GM19324 (cell line): ENCODE measurements at regions not wholly inside any gene's neighbourhood (a gene's known extent, or its start where the extent isn't known, plus 50 kb on each side); places are given as distances from the start of the nearest gene placed in this dataset.
"Not testable (repeated sequence)": the region's sequence is repeated elsewhere in the genome, so short reads cannot be mapped to it uniquely, and the experiment has no call there.

Source experiments
- ATAC-seq: cut with Tn5 transposase; IDR thresholded peaks from one replicate; pipeline ENCODE4 v1.9.1; 2021; ENCODE audit warnings: mild to moderate bottlenecking, moderate library complexity; ENCODE audit not compliant: unreplicated experiment, low FRiP score

DNA sequence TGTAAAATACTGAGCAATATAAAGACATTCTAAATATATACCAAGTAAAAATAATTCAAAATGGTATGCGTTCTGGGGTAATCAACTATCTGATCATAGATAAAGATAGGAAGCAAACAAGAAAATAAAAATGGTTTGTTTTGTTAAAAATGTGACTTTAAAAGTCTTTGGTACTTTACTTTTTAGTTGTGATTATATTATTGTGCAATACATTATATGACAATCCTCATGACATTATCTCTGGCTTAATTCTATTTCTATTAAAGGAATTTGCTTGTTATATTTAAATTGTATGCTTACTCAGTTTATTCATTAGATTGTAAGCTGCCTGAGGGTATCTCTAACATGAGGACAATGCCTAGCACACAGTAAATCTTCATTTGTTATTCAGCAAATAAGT is 477.9 kb downstream of the TMEM38B start:
- no peak for ATAC-seq

DNA sequence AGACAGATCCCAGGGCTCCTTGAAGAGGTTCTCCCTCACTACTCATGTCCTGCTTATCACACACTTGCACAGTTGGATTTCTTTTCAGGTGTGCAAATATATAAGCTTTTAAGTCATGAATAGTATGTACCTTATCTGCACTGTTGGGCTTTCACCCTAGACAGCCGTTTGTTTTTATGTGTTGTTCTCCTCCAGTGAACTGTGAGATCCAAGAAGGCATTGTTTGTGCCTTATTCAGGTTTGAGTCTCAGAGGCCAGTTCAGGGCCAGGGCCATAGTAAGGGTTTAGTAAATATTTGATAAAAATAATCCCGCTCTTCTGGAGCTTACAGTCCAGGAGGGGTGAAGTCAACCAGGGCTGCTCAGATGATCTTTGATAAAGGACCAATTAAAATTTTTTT is 480.0 kb downstream of the TMEM38B start:
- ATAC-seq: no peak

DNA sequence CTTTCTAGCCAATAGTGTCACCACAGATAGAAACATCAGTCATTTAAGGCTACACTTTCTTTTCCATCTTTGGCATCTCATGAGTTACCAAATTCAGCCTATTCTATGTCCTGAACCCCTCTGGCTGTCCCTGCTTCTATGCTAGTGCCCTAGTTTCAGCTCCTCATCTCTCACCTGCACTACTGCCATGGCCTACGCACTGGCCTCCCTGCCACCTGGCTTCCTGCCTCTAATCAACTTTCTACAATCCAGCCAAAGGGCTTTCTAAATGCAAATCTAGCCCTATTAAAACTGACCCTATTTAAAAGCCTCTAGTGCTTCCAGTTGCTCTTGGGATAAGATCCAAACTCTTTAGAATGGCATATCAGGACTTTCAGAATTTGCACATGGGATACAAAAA is 482.9 kb downstream of the TMEM38B start:
- no peak for ATAC-seq

DNA sequence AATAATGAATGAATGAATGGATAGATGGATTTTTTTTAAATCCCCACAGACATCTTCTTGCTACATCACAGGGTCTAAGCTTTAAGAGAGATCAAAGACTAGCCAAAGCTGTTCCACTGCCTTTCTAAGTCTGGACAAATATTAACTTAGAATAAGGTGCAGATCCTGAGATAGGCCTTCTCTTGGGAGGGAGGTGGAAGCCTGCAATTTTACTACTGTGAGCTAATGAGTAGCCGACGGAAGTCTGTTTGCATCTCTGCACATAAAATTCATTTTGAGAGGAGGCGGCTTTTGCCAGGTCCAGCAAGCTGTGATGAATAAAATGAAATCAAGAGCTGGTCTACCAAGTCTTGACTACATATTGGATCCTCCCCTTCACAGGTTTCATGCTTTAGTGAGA is 484.9 kb downstream of the TMEM38B start:
- no peak for ATAC-seq

DNA sequence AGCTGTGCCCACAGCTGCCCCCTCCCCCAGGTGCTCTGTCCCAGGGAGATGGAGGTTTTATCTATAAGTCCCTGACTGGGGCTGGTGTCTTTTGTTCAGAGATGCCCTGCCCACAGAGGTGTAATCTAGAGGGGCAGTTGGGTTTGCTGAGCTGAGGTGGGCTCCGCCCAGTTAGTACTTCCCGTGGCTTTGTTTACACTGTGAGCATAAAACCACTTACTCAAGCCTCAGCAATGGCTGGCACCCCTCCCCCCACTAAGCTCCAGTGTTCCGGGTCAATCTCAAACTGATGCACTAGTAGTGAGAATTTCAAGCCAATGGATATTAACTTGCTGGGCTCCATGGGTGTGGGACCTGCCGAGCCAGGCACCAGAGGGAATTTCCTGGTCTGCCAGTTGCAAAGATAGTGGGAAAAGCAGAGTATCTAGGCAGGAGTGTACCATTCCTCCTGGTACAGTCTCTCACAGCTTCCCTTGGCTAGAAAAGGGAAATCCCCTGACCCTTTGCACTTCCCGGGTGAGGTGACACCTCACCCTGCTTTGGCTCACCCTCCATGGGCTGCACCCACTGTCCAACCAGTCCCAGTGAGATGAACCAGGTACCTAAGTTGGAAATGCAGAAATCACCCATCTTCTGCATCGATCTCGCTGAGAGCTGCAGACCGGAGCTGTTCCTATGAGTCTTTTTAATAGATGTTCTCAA is 509.6 kb downstream of the TMEM38B start:
- not testable (repeated sequence) for ATAC-seq

DNA sequence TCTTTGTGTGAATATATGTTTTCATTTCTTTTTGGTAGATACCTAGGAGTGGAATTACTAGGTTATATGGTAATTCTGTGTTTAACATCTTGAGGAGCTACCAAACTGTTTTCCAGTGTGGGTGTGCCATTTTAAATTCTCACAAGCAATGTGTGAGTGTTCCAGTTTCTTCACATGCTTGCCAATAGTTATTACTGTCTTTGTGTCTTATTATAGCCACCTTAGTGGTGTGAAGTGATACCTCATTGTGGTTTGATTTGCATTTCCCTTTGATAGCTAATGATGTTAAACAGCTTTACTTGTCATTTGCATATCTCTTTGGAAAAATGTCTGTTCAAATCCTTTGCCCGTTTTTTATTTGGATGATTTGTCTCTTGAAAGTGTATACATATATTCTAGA is 513.0 kb downstream of the TMEM38B start:
- no peak for ATAC-seq

DNA sequence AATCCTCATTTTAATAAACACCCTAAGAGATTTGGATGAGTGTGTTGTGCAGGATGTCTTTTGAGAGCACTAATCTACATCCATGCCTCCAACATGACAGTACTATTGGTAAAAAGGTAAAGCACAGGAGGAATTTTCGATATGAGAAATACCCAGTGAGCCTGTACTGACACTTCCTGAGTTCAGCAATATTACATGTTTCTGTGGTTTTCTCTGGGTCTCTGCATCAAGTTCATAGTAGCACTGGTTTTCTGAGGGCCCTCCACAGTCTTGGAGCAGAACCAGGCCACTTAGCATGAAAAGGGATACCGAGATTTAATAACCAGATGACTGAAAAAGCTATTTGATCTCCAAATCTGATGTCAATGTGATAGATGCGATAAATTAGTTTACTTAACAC is 524.1 kb downstream of the TMEM38B start:
- ATAC-seq: no peak

DNA sequence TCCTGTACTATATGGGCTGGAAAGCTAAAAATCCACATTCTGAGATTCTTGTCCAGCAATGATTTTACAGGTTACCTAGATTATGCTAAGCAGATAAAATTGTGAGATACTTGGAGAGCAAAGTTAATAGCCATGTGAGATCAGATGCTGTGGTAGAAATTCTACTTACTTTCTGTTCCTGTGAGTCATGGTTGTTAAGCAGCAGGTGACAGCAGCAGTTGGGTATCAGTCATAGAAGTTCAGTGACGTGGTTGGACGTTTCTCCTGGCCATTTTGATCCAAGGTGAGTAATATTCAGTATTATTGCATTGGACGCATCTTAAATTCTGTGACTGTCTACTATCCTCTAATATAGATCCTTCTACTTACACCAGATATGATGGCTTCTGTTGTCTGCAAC is 524.5 kb downstream of the TMEM38B start:
- no peak for ATAC-seq

DNA sequence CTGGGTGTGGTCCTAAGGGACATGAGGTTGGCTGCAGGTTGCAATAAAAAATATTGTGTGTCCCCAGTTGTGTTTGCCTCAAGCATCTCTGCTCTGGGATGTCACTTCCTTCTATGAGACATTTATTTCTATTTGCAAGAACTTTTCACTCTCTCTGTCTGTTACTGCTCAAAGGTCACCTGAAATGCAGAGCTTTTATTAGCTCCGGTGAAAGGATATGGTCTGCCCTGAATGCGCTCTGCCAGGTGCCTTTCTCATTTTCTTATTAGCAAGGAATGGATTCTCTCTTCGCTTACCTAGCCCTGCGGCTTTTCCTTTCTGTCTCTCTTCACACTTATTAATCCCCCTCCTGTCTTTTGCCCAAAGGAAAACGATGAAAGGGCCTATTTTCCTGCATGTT is 526.1 kb downstream of the TMEM38B start:
- no peak for ATAC-seq

DNA sequence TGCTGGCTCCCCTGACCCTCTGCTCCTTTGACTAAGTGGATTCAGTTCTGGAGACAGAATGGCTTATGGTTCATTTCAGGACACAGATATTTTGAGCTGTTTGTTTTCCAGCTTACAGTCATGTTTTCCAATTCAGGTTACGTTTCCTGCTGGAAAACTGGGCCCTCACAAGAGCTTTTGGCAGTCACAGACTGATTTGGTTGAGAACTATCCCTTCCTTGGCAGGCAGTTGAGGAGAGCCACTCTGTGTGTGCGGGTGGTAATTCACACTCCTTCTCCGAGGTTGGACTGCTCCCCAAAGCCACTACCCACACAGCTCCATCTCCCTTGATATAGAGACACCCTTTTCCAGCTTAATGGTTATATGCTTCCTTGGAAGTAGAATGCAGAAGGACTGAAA is 534.5 kb downstream of the TMEM38B start:
- ATAC-seq: no peak

DNA sequence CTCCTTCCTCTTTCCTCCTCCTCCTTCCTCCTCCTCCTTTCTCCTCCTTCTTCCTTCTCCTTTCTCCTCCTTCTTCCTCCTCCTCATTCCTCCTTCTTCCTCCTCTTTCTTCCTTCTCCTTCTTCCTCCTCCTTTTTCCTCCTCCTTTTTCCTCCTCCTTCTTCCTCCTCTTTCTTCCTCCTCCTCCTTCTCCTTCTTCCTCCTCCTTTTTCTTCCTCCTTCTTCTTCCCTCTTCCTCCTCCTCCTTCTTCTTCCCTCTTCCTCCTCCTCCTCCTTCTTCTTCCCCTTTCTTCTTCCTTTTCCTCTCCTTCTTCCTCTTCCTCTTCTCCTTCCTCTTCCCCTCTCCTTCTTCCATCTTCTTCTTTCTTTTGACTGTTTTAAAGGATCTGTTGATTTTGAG is 538.8 kb downstream of the TMEM38B start:
- ATAC-seq: no peak

DNA sequence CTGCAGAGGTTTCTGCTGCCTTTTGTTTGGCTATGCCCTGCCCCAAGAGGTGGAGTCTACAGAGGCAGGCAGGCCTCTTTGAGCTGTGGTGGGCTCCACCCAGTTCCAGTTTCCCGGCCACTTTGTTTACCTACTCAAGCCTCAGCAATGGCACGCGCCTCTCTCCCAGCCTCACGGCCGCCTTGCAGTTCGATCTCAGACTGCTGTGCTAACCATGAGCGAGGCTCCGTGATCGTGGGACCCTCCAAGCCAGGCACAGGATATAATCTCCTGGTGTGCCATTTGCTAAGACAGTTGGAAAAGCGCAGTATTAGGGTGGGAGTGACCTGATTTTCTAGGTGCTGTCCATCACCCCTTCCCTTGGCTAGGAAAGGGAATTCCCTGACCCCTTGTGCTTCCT is 566.6 kb downstream of the TMEM38B start:
- not testable (repeated sequence) for ATAC-seq

DNA sequence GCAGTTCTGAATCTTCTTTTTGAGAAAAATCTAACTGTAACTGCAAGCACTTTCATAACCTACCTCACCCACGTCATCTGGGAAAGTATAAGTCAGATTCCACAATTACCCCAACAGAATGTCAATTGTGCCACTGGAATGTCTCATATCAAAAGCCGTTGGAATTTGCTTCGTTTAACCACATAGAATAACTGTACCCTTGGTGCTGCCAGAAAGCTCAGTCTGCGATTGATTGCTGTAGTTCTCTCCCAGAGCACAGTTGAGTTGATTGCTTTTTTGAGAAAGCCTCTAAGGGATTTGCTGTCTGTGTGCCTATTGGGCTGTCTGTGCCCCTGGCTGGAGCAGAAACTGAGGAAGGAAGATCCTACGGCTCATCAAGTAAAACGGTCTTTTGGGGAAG is 583.6 kb downstream of the TMEM38B start:
- ATAC-seq: no peak

DNA sequence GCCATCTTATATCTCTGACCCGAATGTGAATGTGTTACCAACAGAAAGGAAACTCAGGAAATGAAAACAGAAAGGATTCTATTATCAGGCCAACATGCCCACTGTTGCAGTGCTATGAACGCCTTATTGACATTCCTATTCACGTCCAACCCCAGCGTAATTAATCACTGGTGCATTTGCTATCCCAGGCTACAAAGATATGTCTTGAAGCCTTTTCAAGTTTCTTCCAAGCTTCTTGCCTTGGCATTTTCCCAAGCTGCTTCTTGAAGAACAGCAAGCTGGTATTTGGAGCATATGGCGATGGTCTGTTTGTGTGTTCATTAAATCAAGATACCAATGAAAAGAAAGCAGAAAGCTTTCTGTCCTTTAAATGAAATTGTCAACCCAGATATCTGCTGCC is 579.2 kb upstream of the ZNF462 start:
- ATAC-seq: no peak

DNA sequence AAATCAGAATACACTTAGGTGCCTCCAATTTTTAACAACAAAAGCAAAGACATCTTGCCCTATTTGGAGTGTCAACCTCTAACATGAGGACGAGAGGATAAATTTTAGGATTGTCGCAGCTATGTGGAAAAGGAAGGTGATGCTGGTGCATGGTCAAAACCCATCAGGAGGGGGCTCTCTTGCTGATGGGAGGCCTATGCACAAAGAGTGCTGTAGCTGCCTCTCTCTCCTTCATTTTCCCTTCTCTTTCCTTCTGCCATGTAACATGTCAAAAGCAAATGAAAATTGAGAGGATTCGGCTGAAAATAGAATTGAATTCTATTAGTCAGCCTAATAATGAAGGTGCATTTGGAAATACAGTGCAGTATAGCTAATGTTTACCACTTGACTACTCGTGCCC is 578.7 kb upstream of the ZNF462 start:
- ATAC-seq: no peak

DNA sequence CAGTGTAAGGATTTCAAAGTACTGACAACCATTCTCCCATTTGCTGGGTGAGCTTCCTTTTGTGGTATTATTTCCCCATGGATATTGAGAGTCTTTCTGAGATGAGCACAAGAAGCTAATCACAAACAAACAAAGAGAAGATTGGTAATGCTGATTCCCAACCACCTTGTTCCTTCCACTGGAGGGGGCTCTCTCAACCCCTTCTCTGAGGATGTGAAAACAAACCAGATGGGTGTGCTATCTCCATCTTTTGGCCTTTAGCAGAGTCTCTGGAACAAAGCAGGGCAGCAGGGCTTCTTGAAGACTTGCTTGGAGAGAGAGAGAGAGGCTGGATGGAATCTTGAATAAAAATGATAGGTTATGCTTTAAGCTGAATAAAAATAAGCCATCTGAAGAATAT is 576.7 kb upstream of the ZNF462 start:
- ATAC-seq: no peak

DNA sequence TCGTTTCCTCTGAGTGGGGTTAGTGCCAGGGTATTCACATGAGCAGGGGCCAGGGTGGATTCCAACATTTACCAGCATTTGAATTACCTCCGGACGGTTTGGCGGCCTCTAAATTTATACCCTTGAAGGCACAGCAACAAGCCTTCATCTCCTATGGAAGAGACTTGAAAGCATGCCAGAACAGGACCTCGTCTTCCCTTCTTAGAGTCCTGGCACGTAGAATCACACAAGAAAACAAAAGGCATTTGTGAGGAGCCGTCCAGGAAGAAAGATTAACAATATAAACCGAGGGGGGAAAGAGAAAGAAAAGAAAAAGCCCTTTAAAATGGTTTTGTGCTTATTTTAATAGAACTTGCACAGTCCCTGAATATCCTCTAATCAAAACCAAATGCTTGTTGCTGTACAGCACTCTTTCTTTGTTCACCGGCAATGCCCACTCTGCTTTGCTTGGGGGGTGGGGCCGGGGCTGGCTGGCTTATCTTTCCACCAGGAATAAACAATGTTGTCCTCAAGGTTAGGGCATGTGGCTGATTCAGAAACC is 575.8 kb upstream of the ZNF462 start:
- no peak for ATAC-seq

DNA sequence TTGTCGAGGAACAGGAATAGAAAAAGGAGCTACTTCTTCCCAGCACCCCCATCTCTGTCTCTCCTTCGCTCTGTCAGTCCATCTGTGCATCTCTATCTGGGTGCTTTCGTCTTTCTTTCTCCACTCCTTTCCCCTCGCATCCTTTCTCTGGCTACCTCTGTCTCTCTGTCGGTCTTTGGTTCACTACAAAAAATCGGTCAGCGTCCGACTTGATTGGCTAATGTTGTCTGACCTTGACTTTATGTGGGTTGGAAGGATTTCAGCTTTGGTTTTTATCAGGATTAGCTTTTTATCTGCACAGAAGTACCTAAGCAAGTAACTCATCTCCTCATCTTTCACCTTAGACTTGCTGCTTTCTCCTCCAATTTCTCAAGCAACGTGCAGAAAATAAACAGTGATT is 575.2 kb upstream of the ZNF462 start:
- ATAC-seq: no peak

DNA sequence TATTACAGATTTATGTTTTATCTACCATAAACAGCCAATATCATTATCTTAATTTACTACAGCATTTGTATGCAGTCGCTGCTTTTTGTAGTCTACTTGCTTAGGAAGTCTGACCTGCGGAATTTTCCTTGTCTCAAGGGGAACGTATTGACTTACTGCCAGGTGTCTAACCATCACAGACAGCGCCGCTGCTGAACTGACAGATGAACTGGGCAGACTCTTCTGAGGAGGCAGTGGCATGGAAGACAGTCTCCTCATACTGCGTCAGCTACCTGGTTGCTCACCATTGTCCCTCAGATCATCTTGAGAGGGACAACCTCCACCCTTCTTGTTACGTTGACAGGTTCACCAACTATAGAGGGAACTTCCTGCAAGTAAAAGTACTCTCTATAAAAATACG is 574.3 kb upstream of the ZNF462 start:
- ATAC-seq: no peak

DNA sequence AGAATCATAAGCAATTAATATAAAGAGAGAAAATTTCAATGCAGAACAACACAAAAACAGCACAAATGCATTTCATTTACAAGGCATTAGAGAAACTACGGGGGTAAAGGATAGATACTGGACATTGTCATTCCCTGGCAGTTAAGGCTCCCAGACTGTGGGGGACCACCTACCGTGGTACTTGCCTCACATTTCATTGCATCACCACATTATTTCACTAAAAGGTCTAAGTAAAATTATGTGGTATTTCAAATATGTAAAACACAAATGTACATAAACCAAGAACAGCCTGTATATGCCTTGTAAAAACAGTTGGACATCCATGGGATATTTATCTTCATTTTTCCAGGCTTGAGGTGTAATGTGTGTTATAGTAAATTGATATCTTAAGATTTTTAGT is 571.2 kb upstream of the ZNF462 start:
- no peak for ATAC-seq

DNA sequence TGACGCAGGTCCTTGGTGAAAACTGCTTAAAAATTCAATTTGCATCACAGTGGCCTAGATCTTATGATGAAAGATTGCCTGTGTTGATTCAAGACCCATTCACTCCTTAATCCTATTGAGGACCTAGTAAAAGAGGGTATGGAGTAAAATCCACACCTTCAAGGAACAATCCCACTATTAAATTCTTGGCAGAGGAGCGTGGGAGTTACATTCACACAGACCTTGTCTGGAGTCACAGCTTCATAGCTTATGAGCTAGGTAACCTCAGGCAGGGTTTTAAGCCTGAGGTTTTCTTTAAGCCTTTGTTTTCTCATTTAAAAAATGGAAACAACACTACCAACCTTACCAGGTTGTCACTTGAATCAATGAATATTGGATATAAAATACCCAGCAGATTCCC is 566.5 kb upstream of the ZNF462 start:
- ATAC-seq: no peak

DNA sequence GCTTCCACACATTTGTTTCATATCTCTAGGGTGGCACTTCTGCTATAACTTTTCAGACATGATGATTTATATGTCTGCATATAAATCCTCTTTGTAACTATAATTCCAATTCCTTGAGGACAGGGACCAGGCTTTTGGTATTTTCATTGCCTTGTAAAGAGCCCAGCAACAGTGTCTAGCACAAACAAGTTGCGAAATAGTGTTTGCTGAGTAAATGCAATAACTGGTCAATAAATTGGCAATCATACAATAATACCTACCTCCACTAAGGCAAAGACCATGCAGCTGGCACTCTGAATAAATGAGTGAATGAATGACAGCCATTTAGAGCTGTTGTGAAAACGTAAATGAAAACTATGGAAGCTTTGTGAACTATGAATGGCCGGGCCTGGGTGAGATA is 564.0 kb upstream of the ZNF462 start:
- no peak for ATAC-seq

DNA sequence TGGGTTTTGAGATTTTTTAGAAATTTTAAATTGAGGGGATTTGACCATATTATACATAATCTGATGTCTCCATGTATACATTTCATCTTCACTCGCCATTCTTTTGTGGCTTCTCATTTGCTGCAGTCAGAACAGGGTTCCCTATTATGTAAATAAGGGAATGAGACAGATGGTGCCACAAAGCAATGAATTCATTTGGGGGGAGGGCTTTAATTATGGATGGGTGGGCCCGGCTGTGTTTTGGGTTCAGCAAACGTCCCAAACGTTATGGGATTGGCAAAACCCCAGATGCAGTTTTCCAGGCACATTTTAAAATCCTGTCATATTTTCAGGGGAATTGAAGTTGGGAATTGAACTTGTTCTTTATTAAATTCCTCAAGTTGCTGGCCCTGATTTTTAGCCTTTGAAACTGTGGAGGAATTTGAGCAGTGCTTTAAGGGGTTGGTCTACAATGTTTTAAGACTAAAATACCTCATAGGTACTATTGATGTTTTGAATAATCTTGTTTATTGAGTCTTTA is 558.5 kb upstream of the ZNF462 start:
- ATAC-seq: no peak
